GM20000 (cell line): ENCODE measurements at regions not wholly inside any gene's neighbourhood (a gene's known extent, or its start where the extent isn't known, plus 50 kb on each side); places are given as distances from the start of the nearest gene placed in this dataset.
"Not testable (repeated sequence)": the region's sequence is repeated elsewhere in the genome, so short reads cannot be mapped to it uniquely, and the experiment has no call there.

Experiments
- DNase-seq: peaks from one replicate; pipeline ENCODE4 v3.0.0; 2012; ENCODE audit warnings: low spot score
- TF ChIP-seq, protein P1 (sequence below): IDR thresholded peaks from 2 replicates; pipeline ENCODE4 v1.5.1; 2012; ENCODE audit warnings: mild to moderate bottlenecking, control low read depth; ENCODE audit errors: extremely low read depth, missing control alignments

DNA sequence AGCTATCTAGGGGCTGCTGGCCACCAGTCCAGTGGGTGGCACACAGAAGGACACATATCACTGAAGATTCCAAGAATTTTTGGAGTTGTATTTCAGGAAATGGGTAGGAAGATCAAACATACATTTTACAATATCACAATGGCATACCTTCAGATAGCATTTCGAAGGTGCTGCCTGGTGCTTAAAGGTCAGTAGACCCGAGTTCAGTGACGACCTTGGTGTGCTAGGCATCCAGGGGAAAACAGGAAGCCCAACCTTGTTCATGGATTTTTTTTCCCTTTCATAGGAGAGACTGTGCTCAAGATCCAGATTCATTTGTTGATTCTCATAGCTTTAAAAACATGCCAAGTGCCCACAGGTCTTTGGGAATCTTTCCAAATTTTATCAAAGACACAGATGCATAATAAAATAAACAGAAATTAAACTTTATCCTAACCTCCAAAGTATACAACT is 51.0 kb upstream of the RCBTB2 start:
- DNase-seq = no peak
- TF ChIP-seq, protein P1, sequence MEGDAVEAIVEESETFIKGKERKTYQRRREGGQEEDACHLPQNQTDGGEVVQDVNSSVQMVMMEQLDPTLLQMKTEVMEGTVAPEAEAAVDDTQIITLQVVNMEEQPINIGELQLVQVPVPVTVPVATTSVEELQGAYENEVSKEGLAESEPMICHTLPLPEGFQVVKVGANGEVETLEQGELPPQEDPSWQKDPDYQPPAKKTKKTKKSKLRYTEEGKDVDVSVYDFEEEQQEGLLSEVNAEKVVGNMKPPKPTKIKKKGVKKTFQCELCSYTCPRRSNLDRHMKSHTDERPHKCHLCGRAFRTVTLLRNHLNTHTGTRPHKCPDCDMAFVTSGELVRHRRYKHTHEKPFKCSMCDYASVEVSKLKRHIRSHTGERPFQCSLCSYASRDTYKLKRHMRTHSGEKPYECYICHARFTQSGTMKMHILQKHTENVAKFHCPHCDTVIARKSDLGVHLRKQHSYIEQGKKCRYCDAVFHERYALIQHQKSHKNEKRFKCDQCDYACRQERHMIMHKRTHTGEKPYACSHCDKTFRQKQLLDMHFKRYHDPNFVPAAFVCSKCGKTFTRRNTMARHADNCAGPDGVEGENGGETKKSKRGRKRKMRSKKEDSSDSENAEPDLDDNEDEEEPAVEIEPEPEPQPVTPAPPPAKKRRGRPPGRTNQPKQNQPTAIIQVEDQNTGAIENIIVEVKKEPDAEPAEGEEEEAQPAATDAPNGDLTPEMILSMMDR = no peak

DNA sequence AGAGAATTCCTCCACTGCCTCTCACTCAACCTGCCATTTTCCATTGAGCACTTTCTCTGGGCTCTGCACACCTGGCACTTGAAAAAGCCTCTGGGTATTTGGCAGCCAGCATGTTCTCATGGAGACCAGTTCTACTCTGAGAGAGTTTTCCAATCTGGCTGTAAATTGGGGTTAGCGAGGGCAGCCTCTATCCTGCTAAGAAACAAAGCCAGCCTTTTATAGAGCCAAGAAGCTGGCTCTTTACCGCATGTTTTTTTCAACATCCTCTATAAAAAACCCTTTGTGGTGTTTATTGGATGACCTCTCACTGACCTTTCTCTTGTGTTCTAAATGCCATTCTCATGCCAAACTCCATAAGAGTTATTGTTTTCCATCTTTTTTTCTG is 52.6 kb upstream of the RCBTB2 start:
- no peak for DNase-seq
- TF ChIP-seq, protein P1 = no peak

DNA sequence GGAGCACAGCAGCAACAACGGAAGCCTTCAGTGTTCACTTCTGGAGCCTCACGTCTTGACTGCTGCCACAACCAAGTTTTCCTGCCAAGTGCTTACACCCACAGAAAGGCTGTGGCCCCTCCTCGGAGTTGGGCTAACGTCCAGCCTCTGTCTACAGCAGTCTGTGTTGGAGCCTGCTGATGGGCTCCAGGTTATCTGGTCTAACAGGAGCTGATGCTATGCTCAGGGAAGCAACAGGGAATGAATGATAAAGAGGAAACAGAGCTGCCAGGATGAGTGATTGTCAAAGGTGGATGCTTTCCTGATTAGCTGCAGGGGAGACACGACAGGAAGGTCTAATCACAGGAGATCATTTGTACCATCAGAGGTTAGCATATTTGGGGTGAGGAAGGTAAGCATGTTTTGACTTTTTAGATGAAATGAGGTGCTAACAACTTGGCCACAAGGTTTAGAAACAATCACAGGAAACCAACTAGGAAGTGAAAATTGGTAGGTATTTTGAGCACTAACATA is 53.8 kb upstream of the RCBTB2 start:
- TF ChIP-seq, protein P1 = no peak
- DNase-seq = no peak

DNA sequence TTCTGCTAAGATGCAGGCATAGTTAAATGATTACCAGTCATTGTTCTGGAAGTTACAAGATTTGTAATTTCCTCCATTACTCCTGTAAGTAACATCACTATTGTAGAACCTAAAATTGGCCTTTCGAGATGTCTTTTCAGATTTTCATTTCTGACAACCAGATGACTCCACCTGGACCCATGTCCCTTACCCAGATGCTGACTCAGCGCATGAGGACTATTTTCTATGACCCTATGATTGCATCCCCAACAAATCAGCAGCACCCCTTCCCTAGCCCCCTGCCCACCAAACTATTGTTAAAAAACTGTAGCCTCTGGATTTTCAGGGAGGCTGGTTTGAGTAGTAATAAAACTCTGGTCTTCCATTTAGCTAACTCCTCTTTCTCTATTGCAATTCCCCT is 55.2 kb upstream of the RCBTB2 start:
- TF ChIP-seq, protein P1 = no peak
- no peak for DNase-seq

DNA sequence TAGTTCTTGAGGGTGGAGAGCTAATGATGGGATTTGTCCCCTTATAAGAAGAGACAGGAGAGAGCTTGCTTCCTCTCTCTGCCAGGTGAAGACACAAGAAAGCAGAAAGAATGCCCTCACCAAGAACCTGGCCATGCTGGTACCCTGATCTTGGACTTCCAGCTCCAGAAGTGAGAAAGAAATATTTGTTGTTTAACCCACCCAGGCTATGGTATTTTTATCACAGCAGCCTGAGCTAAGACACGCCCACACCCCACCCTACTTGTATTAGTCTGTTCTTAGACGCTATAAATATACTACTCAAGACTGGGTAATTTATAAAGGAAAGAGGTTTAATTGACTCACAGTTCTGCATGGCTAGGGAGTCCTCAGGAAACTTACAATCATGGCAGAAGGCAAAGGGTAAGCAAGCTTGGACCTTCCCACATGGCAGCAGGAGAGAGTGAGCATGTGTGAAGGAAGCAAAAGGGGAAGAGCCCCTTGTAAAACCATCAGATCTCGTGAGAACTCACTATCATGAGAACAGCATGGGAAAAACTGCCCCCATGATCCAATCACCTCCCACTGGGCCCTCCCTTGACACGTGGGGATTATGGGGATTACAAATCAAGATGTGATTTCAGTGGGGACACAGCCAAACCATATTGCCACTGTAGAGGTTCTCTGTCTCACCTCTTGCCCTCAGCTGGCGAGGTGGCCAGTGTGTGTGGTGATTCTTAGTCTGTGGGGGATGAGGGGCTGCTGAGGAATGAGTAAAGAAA is 57.4 kb upstream of the RCBTB2 start:
- no peak for DNase-seq
- TF ChIP-seq, protein P1 = no peak

DNA sequence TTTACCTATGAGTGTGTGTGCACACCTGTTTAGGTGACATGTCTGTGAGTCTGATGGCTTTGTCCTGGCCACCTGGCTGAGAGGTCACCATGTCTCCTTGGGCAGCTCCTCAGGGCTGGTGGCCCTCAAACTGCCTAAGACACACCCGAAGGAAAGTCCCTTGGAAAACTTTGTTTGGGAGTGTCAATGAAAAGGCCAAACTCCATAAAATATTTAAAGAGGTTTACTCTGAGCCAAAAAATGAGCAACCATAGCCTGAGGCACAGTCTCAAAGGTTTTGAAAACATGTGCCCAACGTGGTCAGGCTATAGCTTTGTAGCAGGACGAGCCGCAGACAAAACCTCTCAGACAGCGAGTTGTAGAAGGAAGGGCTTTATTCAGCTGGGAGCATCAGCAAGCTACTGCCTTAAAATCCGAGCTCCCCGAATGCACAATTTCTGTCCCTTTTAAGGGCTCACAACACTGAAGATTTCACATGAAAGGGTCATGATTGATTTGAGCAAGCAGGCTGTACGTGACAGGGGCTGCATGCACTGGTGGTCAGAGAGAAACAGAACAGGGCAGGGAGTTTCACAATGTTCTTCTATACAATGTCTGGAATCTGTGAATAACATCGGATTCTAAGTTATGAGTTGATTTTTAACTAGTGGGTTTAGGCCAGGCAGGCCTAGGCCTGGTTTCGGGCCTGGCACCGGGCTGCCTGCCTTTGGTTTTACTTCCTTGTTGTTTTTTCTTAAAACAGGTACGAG is 58.4 kb upstream of the RCBTB2 start:
- DNase-seq = not testable (repeated sequence)

DNA sequence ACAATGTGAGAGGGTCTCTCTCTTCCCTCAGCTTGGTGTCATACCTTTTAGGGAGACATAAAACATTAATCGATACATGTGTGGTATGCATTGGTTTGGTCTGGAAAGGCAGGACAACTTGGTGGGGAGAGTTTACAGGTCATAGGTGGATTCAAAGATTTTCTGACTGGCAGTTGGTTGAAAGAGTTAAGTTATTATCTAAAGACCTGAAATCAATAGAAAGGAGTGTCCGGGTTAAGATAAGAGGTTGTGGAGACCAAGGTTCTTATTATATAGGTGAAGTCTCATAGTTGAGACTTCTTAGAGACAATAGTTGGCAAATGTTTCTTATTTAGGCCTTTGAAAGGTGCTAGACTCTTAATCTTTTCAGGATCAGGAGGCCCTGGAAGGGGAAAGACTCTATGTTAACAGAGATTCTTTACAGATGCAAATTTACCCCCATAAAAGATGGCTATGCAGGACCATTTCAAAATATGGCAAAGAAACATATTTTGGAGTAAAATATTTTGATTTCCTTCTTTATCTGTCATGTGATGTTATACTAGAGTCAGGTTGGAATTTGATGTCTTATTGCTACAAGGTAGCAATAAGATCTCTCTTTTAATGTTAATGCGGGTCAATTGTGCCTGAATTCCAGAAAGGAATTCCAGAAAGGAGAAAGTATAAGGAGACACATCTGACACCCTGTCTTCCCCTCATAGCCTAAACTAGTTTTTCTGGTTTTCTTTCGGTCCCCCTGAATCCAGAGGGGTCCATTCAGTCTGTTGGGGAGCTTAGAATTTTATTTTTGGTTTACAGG is 59.2 kb upstream of the RCBTB2 start:
- no peak for DNase-seq
- TF ChIP-seq, protein P1 = no peak
